Mesendoderm (in vitro differentiated cells): ENCODE measurements at regions not wholly inside any gene's neighbourhood (a gene's known extent, or its start where the extent isn't known, plus 50 kb on each side); places are given as distances from the start of the nearest gene placed in this dataset.

ENCODE experiments used
- DNase-seq: peaks from one replicate; pipeline ENCODE4 v3.0.0; 2013
- H2AK5ac ChIP-seq: 2 replicates; pipeline ENCODE4 v1.6.1; 2013; ENCODE audit warnings: low read length, inconsistent platforms
- H2BK120ac ChIP-seq: 2 replicates; pipeline ENCODE4 v1.6.1; 2013; ENCODE audit warnings: low read depth, mild to moderate bottlenecking, low read length, moderate library complexity, mixed read lengths
- H2BK15ac ChIP-seq: replicated peaks from 2 replicates; pipeline ENCODE4 v1.6.1; 2013; ENCODE audit warnings: low read depth, mild to moderate bottlenecking, moderate library complexity
- H2BK5ac ChIP-seq: 2 replicates; pipeline ENCODE4 v1.6.1; 2013; ENCODE audit warnings: low read length, inconsistent platforms
- H3K18ac ChIP-seq: 2 replicates; pipeline ENCODE4 v1.6.1; 2013; ENCODE audit warnings: mild to moderate bottlenecking, low read length, mixed read lengths
- H3K23ac ChIP-seq: one replicate; pipeline ENCODE4 v1.6.1; 2013; ENCODE audit warnings: low read length
- H3K27ac ChIP-seq: 2 replicates; pipeline ENCODE4 v1.5.1; 2013; ENCODE audit warnings: low read depth, mild to moderate bottlenecking, inconsistent platforms, low read length, moderate library complexity
- H3K27me3 ChIP-seq: 2 replicates; pipeline ENCODE4 v1.6.1; 2013; ENCODE audit warnings: low read length, control low read depth, mild to moderate bottlenecking, inconsistent platforms; ENCODE audit not compliant: insufficient read depth, poor library complexity
- H3K36me3 ChIP-seq: 2 replicates; pipeline ENCODE4 v1.6.1; 2013; ENCODE audit warnings: low read length, inconsistent platforms; ENCODE audit not compliant: control insufficient read depth, insufficient read depth
- H3K4ac ChIP-seq: one replicate; pipeline ENCODE4 v1.6.1; 2013; ENCODE audit warnings: low read depth, mild to moderate bottlenecking, low read length, moderate library complexity
- H3K4me1 ChIP-seq: 2 replicates; pipeline ENCODE4 v1.6.1; 2013; ENCODE audit warnings: low read depth, low read length, inconsistent platforms; ENCODE audit not compliant: control insufficient read depth
- H3K4me2 ChIP-seq: 2 replicates; pipeline ENCODE4 v1.6.1; 2013; ENCODE audit warnings: low read length
- H3K4me3 ChIP-seq: 2 replicates; pipeline ENCODE4 v1.5.1; 2013; ENCODE audit warnings: mild to moderate bottlenecking, low read length
- H3K56ac ChIP-seq: one replicate; pipeline ENCODE4 v1.6.1; 2013; ENCODE audit warnings: low read length
- H3K79me1 ChIP-seq: 2 replicates; pipeline ENCODE4 v1.6.1; 2013; ENCODE audit warnings: low read length, inconsistent platforms
- H3K79me2 ChIP-seq: 2 replicates; pipeline ENCODE4 v1.6.1; 2013; ENCODE audit warnings: mild to moderate bottlenecking, low read length; ENCODE audit not compliant: control insufficient read depth, insufficient read depth
- H3K9ac ChIP-seq: 2 replicates; pipeline ENCODE4 v1.6.1; 2013; ENCODE audit warnings: low read length, inconsistent platforms
- H4K5ac ChIP-seq: one replicate; pipeline ENCODE4 v1.6.1; 2013; ENCODE audit warnings: low read length
- H4K8ac ChIP-seq: one replicate; pipeline ENCODE4 v1.6.1; 2013; ENCODE audit warnings: low read depth, mild to moderate bottlenecking, control low read depth, low read length, moderate library complexity
- WGBS: extraction: QIAGEN DNeasy Blood & Tissue Kit; methylation state at CpG from one replicate; pipeline ENCODE4 v1.1.7; 2013; ENCODE audit warnings: low lambda C conversion rate, missing lambda C conversion rate; ENCODE audit not compliant: insufficient coverage; ENCODE audit errors: extremely low coverage; 5-methylcytosine and 5-hydroxymethylcytosine counted together

DNA sequence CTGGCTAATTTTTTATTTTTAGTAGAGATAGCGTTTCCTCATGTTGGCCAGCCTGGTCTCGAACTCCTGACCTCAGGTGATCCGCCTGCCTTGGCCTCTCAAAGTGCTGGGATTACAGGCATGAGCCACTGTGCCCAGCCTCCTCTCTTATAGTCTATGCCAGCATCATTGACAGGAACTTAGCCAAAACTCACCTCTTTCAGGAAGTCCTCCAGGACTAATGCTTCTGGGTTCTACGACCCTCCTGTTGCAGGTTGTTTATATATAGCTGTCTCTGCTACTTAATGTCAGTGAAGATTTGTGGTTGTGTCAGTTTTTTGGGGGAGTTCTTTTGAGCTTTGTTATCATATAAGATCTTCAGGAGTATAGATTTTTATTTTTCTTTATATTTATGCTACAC is 112.1 kb upstream of the CDC42EP3 start:
- H3K23ac ChIP-seq = no peak overlapping the region
- DNase-seq = no peak
- no peaks in the 10 kb centered on the region for H3K27me3 ChIP-seq
- H3K79me1 ChIP-seq = no peaks in the 10 kb centered on the region
- H3K56ac ChIP-seq = no peak overlapping the region
- no CpG with 5 or more reads among the region's 4 CpGs for WGBS
- H2BK5ac ChIP-seq = no peak overlapping the region
- no peaks in the 10 kb centered on the region for H3K36me3 ChIP-seq
- H3K18ac ChIP-seq = no peak overlapping the region
- H3K27ac ChIP-seq = no peak overlapping the region
- H4K5ac ChIP-seq = no peak overlapping the region
- H4K8ac ChIP-seq = no peak overlapping the region
- no peak overlapping the region for H3K9ac ChIP-seq
- no peak overlapping the region for H2BK15ac ChIP-seq
- no peaks in the 10 kb centered on the region for H3K79me2 ChIP-seq
- H2AK5ac ChIP-seq = no peak overlapping the region
- no peak overlapping the region for H2BK120ac ChIP-seq
- H3K4me3 ChIP-seq = no peak overlapping the region
- H3K4ac ChIP-seq = no peak overlapping the region
- no peak overlapping the region for H3K4me2 ChIP-seq
- no peaks in the 10 kb centered on the region for H3K4me1 ChIP-seq

DNA sequence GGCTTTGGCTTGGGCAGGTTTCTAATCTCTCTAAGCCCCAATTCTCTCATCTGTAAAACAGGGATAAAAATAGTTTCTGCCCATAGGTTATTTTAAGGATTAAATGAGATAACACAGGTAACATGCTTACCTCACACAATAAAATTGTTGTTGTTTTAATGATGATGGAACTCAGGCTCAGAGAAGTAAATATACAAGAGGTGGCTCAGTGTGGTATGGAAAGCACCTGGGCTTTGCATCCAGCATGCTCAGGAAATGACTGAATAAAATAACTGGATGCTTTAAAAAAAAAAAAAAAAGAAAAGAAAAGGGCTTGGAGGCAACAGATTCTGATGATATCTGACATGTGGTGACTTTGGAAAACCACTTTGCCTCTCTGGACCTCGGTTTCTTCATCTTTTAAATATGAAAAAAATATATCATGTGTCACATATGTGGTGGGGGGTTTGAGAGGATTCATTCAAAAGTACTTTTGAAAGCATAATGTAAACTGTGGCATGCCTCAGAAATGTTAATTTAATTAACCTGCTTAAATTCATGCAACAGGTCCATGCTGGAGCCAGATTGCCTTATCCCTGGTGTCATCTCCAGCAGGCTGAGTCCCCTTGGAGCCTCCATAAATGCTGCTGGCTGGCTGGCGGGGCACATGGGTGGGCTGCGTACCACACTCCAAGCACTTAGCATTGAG is 112.8 kb upstream of the CDC42EP3 start:
- Histone ChIP-seq H2BK5ac (no peak overlapping the region), H3K18ac (no peak overlapping the region), H2BK120ac (no peak overlapping the region), H3K4me1 (no peaks in the 10 kb centered on the region), H3K9ac (no peak overlapping the region), H4K8ac (no peak overlapping the region), H3K4me3 (no peak overlapping the region), H4K5ac (no peak overlapping the region), H2AK5ac (no peak overlapping the region), H3K79me2 (no peaks in the 10 kb centered on the region), H3K79me1 (no peaks in the 10 kb centered on the region), H3K23ac (no peak overlapping the region), H3K27ac (no peak overlapping the region), H3K36me3 (no peaks in the 10 kb centered on the region), H3K4ac (no peak overlapping the region), H2BK15ac (no peak overlapping the region), H3K27me3 (no peaks in the 10 kb centered on the region), H3K56ac (no peak overlapping the region), H3K4me2 (no peak overlapping the region)
- DNase-seq = no peak
- WGBS = no CpG with 5 or more reads among the region's 3 CpGs

DNA sequence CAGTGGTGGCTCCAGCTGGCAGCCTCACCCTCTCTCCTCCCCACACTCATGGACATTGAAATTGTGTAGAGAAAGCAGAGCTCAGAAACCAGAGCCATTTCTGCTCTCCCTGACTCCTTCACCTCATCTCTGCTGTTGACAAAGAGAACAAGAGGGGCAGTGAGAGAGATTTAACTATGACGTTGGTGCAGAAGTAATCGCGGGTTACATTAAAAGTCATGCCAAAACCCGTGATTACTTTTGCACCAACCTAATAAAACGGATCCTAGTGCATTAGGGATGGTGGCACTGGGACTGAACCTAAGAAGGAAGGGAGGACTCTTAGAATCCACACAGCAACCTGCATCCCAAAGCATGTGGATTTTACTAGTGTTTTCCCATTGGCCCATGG is 113.3 kb upstream of the CDC42EP3 start:
- H3K4me2 ChIP-seq = no peak overlapping the region
- no peak overlapping the region for H3K4ac ChIP-seq
- DNase-seq = no peak
- H3K36me3 ChIP-seq = no peaks in the 10 kb centered on the region
- H4K8ac ChIP-seq = no peak overlapping the region
- no peak overlapping the region for H2BK15ac ChIP-seq
- H3K4me3 ChIP-seq = no peak overlapping the region
- no peaks in the 10 kb centered on the region for H3K79me2 ChIP-seq
- no peak overlapping the region for H3K18ac ChIP-seq
- H3K9ac ChIP-seq = no peak overlapping the region
- H4K5ac ChIP-seq = no peak overlapping the region
- no peaks in the 10 kb centered on the region for H3K79me1 ChIP-seq
- no CpG with 5 or more reads among the region's 5 CpGs for WGBS
- H2BK5ac ChIP-seq = no peak overlapping the region
- no peaks in the 10 kb centered on the region for H3K27me3 ChIP-seq
- no peak overlapping the region for H3K23ac ChIP-seq
- no peak overlapping the region for H2AK5ac ChIP-seq
- H3K56ac ChIP-seq = no peak overlapping the region
- no peaks in the 10 kb centered on the region for H3K4me1 ChIP-seq
- H2BK120ac ChIP-seq = no peak overlapping the region
- H3K27ac ChIP-seq = no peak overlapping the region

DNA sequence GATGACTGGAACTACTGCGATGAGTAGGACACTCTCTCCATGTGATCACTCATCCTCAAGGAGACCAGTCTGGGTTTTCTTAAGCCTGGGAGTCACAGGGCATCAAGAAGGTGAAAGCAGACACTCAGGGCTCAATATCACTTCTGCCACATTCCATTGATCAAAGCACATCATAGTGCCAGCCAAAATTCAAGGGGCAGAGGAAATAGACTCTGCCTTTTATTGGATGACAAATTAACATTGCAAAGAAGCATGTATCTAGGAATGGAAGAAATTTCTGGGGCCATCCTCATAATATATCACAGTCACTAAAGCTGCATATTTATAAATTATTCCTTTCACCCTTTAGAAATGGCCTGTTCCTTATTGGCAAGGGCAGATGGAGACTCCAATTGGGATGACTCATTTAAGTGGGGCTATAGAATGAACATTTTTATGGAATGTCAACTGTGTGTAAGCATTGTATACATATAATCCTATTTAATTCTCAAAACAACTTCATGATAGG is 114.8 kb upstream of the CDC42EP3 start:
- Histone ChIP-seq H3K9ac (no peak overlapping the region), H2BK15ac (no peak overlapping the region), H4K8ac (no peak overlapping the region), H3K79me1 (no peaks in the 10 kb centered on the region), H3K23ac (no peak overlapping the region), H3K27me3 (no peaks in the 10 kb centered on the region), H3K56ac (no peak overlapping the region), H4K5ac (no peak overlapping the region), H3K4me3 (no peak overlapping the region), H2BK5ac (no peak overlapping the region), H3K4me2 (no peak overlapping the region), H3K4ac (no peak overlapping the region), H3K79me2 (no peaks in the 10 kb centered on the region), H3K27ac (no peak overlapping the region), H2AK5ac (no peak overlapping the region), H3K4me1 (no peaks in the 10 kb centered on the region), H3K18ac (no peak overlapping the region), H2BK120ac (no peak overlapping the region), H3K36me3 (no peaks in the 10 kb centered on the region)
- no peak for DNase-seq
- no CpG with 5 or more reads among the region's 1 CpG for WGBS

DNA sequence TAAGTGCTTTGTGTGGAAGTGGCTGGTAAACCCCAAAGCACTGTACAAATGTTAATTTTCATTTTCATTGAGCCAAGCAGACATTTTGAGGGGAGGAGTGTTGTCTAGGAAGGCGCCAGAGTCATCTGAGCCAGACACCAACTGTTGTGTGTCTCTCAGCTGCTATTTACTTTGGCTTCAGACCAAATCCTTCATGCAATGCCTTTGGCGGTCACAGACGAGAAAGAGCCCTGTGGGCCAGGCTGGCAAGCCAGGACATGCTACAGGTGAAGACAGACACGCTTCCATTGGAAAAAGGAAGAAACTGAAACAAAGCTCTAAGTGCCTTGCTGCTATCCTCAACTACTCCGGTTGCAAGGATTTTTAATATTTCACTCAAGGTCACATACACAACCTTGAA is 115.4 kb upstream of the CDC42EP3 start:
- Histone ChIP-seq H2BK5ac (no peak overlapping the region), H3K23ac (no peak overlapping the region), H3K27ac (no peak overlapping the region), H3K79me2 (no peaks in the 10 kb centered on the region), H3K9ac (no peak overlapping the region), H2BK120ac (no peak overlapping the region), H3K79me1 (no peaks in the 10 kb centered on the region), H4K8ac (no peak overlapping the region), H3K18ac (no peak overlapping the region), H3K56ac (no peak overlapping the region), H3K27me3 (no peaks in the 10 kb centered on the region), H2BK15ac (no peak overlapping the region), H3K4me2 (no peak overlapping the region), H3K4me1 (no peaks in the 10 kb centered on the region), H3K4ac (no peak overlapping the region), H4K5ac (no peak overlapping the region), H3K36me3 (no peaks in the 10 kb centered on the region), H3K4me3 (no peak overlapping the region), H2AK5ac (no peak overlapping the region)
- DNase-seq = no peak
- no CpG with 5 or more reads among the region's 5 CpGs for WGBS

DNA sequence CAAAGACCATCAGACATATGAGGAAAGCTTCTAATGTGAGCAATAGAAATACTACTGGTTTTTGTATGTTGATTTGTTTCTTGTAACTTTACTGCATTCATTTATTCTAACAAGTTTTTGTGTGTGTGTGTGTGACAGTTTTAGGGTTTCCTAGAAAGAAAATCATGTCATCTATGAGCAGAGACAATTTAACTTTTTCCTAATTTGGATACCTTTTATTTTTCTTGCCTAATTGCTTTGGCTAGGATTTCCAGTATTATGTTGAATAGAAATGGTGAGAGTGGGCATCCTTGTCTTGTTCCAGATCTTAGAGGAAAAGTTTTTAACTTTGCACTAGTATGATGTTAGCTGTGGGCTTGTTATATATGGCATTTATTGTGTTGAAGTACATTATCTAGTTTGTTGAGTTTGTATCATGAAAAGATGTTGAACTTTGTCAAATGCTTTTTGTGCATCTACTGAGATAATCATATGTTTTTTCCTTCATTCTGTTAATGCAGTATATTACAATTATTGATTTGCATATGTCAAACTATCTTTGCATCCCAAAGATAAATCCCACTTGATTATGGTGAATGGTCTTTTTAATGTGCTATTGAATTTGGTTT is 117.3 kb upstream of the CDC42EP3 start:
- Histone ChIP-seq H3K56ac (no peak overlapping the region), H2BK120ac (no peak overlapping the region), H3K18ac (no peak overlapping the region), H4K8ac (no peak overlapping the region), H3K9ac (no peak overlapping the region), H3K23ac (no peak overlapping the region), H3K79me2 (no peaks in the 10 kb centered on the region), H2BK15ac (no peak overlapping the region), H3K27ac (no peak overlapping the region), H3K4me1 (no peaks in the 10 kb centered on the region), H3K27me3 (no peaks in the 10 kb centered on the region), H2BK5ac (no peak overlapping the region), H4K5ac (no peak overlapping the region), H2AK5ac (no peak overlapping the region), H3K4me3 (no peak overlapping the region), H3K36me3 (no peaks in the 10 kb centered on the region), H3K4me2 (no peak overlapping the region), H3K79me1 (no peaks in the 10 kb centered on the region), H3K4ac (no peak overlapping the region)
- no peak for DNase-seq
